D341Med (cell line): ENCODE measurements at regions not wholly inside any gene's neighbourhood (a gene's known extent, or its start where the extent isn't known, plus 50 kb on each side); places are given as distances from the start of the nearest gene placed in this dataset.

Source experiments
- DNase-seq: peaks from one replicate; pipeline ENCODE4 v3.0.0; 2012; ENCODE audit warnings: low spot score

DNA sequence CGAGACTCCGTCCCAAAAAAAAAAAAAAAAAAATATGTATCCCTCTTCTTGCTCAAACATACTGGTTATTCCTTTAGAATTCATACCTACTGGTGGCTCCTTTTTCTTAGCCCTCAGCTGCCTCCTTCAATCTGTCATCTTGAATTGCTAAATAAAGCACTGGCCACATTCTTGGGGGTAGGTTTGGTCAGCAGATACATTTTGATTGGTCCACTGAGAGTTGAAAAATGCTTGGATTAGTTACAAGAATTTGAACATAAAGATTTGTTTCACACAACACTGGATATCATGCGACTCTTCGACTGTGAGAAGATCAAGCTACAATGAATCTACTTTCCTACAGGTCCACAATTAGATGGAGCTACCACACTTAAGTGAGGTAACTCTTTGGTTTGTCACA is 906.1 kb upstream of the SLC39A10 start:
- DNase-seq, result no peak

DNA sequence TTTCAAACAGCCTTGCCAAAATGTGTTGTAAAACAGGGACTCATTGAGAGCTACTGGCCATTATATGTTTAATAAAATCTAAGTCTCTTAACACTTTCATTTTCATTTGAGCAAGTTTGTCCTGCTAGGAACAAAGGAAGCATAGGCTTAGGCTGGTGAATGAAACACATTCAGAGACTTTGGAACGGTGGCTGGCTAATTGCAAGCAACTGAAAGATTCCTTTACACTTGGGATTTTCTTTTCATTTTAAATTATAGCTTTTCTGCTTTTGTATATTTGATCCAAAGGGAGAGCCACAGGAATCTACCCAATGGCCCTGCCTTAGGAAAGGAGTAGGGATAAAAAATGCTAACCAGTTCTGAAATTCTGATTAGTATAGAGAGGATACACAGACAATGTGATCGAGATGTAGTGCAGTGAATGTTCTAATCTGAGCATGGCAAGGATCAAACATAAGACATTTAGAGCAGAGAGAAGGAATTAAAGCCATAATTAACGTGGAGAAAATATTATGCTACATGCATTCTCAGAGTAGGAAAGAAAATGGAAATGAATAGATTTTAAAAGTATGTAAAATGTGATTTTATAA is 911.4 kb upstream of the SLC39A10 start:
- DNase-seq, result no peak

- DNase-seq, result no peak
Observed at GRCh38 chr2:194742706-194743105, 914.3 kb upstream of the SLC39A10 start.

GRCh38 chr2:194739217-194739616 is 917.8 kb upstream of the SLC39A10 start:
- DNase-seq, result no peak

- DNase-seq, result no peak
Observed at GRCh38 chr2:194735837-194736542, 921.0 kb upstream of the SLC39A10 start.

GRCh38 chr2:194730266-194730665 is 926.8 kb upstream of the SLC39A10 start:
- DNase-seq, result no peak

GRCh38 chr2:194725169-194725568 is 931.9 kb upstream of the SLC39A10 start:
- no peak for DNase-seq

- no peak for DNase-seq
Observed at GRCh38 chr2:194723446-194723845, 933.6 kb upstream of the SLC39A10 start.

DNA sequence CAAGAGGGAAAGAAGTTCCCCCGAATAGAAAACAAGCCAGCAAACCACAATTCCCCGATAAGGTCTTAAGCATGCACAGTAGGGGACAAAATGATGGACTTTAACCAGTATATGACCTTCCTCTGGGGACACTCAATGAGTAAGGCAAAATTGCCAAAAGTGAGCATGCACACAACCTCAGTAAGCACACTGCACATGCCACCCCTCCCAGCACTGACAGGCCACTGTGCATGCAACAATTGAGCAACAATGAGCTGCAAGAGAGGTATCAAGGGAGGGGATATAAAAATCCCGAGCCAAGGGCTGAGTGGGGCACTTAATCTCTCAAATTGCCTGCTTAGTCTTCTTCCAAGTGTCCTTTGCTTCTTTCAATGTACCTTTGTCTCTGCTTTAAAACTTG is 935.8 kb upstream of the SLC39A10 start:
- no peak for DNase-seq

GRCh38 chr2:194720462-194720861 is 936.6 kb upstream of the SLC39A10 start:
- DNase-seq, result no peak

- DNase-seq, result no peak
Observed at GRCh38 chr2:194718881-194719280, 938.1 kb upstream of the SLC39A10 start.

- DNase-seq, result no peak
Observed at GRCh38 chr2:194714541-194714940, 942.5 kb upstream of the SLC39A10 start.

- DNase-seq, result no peak
Observed at GRCh38 chr2:194709840-194710239, 947.2 kb upstream of the SLC39A10 start.

DNA sequence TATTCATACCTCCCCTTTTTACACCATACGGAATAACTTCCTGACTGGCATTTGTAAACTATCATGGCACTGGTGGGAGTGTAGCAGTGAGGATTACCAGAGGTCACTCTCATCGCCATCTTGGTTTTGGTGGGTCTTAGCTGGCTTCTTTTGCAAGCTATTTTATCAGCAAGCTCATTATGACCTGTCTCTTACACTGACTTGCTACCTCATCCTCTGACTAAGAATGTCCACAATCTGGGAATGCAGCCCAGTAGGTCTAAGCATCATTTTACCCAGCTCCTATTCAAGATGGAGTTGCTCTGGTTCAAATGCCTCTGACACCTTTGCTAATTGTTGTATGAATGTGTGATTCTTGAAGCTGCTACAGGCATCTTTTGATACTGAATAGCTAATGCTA is 950.8 kb upstream of the SLC39A10 start:
- DNase-seq, result no peak

- no peak for DNase-seq
Observed at GRCh38 chr2:194705398-194705797, 951.6 kb upstream of the SLC39A10 start.

- no peak for DNase-seq
Observed at GRCh38 chr2:194700726-194701125, 956.3 kb upstream of the SLC39A10 start.

GRCh38 chr2:194700116-194700515 is 956.9 kb upstream of the SLC39A10 start:
- DNase-seq, result no peak

GRCh38 chr2:194698012-194698411 is 959.0 kb upstream of the SLC39A10 start:
- DNase-seq, result no peak

GRCh38 chr2:194697439-194697838 is 959.6 kb upstream of the SLC39A10 start:
- no peak for DNase-seq

DNA sequence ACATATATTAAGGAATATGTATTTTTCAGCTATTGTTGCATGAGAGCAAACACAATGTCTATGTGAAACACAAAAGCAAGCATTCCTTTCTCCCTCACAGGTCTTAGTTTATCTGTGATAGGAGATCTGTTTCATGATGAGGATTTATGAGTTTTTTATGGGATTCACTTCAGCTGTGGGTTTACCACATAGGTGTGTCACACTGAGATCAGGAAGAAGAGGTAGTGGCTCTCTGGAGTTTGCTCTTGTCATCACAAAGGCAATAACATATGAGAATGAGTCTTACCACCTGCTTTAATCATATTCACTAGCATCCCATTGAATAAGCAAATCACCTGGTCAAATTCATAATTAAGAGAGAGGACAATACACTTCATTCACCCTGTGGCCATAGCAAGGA is 960.3 kb upstream of the SLC39A10 start:
- no peak for DNase-seq

- peak; percentile 14 for DNase-seq
Observed at GRCh38 chr2:194686569-194686968, 970.5 kb upstream of the SLC39A10 start.

DNA sequence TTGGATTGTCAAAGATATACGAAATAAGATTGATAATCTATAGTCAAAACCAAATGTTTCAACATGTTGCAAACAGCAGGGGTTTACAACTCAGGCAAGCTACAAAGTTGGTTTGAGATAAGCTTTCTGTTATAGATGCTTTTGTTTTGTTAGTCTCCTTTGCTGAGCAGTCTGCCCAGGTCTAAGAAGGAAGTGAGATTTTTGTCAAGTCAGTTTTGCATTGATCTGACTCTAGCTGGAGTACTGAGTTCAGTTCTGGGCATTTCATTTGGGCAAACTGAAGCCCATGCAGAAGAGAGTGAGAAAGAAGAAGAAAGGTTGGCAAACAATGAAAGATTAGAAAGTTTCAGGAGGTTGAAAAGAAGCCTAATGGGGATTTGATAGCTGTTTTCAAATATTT is 983.0 kb upstream of the SLC39A10 start:
- DNase-seq, result no peak

DNA sequence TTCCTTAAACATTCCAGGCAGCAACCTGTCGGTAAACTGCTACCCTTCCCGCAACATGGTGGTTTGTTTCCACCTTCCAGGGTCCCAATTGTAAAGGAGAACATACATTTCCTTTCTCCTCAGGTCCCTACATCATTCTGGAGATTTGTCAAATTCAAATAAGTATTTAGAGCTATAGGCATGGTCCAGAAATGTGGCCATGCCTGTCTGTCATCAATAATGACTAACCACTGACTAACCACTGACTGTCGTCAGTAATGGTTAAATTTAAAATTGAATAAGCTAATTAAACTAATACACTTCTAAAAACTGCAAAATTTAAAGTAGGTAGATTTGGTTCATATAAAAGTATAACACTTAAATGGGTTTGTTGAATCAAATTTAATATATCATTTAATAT is 984.0 kb upstream of the SLC39A10 start:
- DNase-seq, result no peak

DNA sequence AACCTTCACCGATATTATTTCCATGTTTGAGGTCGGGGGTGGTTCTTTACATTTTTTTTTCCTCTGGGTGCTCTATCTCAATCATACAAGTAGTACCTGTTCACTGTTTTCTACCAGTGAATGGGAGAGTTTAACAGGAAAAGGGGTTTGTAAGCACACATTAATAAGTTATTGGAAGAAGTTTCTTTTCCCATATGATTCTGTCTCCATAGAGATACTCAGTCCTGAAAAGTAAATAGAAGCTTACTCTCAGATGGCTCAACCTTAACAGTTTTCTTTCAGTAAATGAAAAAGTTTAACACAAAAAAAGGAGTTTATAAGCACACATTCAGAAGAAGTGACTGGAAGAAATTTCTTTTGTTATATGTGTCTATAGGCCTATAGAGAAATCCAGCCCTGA is 995.6 kb upstream of the SLC39A10 start:
- DNase-seq, result no peak
